ENCODE measurements at regions not wholly inside any gene's neighbourhood (a gene's known extent, or its start where the extent isn't known, plus 50 kb on each side); places are given as distances from the start of the nearest gene placed in this dataset.

DNA sequence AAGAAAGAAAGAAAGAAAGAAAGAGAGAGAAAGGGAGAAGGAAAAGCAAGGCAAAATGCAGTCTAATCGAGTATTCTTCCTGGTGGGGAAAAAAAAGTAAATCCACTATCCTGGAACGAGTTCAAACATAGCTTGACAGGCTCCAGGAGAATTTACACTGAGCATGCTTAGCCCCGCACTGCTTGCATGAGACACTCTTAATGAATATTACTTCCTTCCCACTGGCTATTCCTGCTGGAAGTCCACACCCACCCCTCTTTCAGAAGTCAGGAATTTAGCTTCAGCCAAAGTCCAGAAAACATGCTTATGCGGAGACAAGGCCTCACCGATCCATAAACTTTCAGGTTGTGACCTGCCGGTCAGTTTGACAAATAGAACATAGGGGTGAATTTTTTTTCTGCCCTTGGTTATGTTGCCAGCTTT is 251.8 kb upstream of the BLID start:
- TF ChIP-seq, protein P1, sequence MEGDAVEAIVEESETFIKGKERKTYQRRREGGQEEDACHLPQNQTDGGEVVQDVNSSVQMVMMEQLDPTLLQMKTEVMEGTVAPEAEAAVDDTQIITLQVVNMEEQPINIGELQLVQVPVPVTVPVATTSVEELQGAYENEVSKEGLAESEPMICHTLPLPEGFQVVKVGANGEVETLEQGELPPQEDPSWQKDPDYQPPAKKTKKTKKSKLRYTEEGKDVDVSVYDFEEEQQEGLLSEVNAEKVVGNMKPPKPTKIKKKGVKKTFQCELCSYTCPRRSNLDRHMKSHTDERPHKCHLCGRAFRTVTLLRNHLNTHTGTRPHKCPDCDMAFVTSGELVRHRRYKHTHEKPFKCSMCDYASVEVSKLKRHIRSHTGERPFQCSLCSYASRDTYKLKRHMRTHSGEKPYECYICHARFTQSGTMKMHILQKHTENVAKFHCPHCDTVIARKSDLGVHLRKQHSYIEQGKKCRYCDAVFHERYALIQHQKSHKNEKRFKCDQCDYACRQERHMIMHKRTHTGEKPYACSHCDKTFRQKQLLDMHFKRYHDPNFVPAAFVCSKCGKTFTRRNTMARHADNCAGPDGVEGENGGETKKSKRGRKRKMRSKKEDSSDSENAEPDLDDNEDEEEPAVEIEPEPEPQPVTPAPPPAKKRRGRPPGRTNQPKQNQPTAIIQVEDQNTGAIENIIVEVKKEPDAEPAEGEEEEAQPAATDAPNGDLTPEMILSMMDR (IDR thresholded peaks at IDR 0.05; ENCODE audit: borderline replicate concordance, extremely low read depth, low read length, poor library complexity, severe bottlenecking), result no peak
- TF ChIP-seq EZH2 (IDR thresholded peaks at IDR 0.05; ENCODE audit: borderline replicate concordance, low read depth, low read length, severe bottlenecking), result no peak
